ENCODE measurements at regions not wholly inside any gene's neighbourhood (a gene's known extent, or its start where the extent isn't known, plus 50 kb on each side); places are given as distances from the start of the nearest gene placed in this dataset.

- TF ChIP-seq, protein P1, sequence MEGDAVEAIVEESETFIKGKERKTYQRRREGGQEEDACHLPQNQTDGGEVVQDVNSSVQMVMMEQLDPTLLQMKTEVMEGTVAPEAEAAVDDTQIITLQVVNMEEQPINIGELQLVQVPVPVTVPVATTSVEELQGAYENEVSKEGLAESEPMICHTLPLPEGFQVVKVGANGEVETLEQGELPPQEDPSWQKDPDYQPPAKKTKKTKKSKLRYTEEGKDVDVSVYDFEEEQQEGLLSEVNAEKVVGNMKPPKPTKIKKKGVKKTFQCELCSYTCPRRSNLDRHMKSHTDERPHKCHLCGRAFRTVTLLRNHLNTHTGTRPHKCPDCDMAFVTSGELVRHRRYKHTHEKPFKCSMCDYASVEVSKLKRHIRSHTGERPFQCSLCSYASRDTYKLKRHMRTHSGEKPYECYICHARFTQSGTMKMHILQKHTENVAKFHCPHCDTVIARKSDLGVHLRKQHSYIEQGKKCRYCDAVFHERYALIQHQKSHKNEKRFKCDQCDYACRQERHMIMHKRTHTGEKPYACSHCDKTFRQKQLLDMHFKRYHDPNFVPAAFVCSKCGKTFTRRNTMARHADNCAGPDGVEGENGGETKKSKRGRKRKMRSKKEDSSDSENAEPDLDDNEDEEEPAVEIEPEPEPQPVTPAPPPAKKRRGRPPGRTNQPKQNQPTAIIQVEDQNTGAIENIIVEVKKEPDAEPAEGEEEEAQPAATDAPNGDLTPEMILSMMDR (IDR thresholded peaks at IDR 0.05): no peak
- TF ChIP-seq POLR2A (IDR thresholded peaks at IDR 0.05): no peak
Measured at GRCh38 chr6:14306151-14306906, 188.8 kb downstream of the CD83 start.
